GM12891 (cell line): ENCODE measurements at regions not wholly inside any gene's neighbourhood (a gene's known extent, or its start where the extent isn't known, plus 50 kb on each side); places are given as distances from the start of the nearest gene placed in this dataset.

Experiments
- POLR2A ChIP-seq: IDR thresholded peaks from 2 replicates; pipeline ENCODE4 v1.6.1; 2011; ENCODE audit warnings: low read depth, low read length, control low read depth
- POLR2AphosphoS5 ChIP-seq: IDR thresholded peaks from 2 replicates; pipeline ENCODE4 v1.6.1; 2011; ENCODE audit warnings: low read depth, low read length, control low read depth

DNA sequence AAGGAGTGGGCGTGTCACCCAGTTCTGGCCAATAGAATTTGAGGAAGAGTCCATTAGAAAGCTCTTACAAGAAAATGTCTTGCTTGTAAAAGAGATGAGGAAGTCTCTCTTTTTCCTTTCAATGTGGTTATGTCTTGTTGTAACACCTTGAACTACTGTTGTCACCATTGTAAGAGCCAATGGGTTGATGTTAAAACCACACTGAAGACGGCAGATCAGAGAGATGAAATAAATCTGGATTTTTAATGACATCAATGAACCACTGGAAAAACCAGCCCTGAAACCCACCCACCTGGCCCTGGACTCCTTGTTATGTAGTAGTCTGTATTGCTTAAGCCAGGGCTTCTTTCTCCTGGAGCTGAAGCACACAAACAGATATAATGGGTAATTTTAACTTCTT lies 83.8 kb upstream of the ERCC6L2 start:
- no peak for TF ChIP-seq POLR2AphosphoS5
- TF ChIP-seq POLR2A, result no peak
